ENCODE measurements at regions not wholly inside any gene's neighbourhood (a gene's known extent, or its start where the extent isn't known, plus 50 kb on each side); places are given as distances from the start of the nearest gene placed in this dataset.

DNA sequence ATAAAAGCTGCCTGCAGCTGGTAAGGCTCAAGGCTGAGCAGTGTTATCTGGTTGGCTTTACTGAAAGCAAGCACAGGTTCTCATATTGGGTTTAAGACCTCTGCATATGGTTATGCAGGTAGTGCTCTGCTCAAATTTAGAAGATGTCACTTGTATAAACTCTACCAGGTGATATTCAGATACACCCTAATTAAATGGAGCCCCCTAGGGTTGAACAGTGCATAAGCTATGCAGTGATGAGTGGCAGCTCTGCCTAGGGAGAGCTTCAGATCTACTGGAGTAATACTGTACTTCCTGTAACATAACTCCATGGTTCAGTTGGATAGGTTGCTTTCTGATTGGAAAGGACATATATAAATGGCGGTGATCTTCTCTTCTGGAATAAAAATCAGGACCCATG is 222.7 kb downstream of the CYRIA start:
- WGBS (ENCODE audit: extremely low coverage, insufficient read length, low lambda C conversion rate), result no CpG with 5 or more reads among the region's 1 CpG

More for the DNA sequence above, 222.7 kb downstream of the CYRIA start:
- DNase-seq, result no peak
- H3T11ph ChIP-seq (ENCODE audit: low read length), result no peak overlapping the region
- H3K14ac ChIP-seq (ENCODE audit: insufficient read depth, low read length), result no peak overlapping the region
- no peak overlapping the region for H3K18ac ChIP-seq (ENCODE audit: insufficient read length, low read depth, low read length)
- Mint-ChIP-seq H3K9me3 (no peaks in the 10 kb centered on the region), H3K4me3 (no peak overlapping the region), H3K4me1 (no peaks in the 10 kb centered on the region), H3K27me3 (ENCODE audit: low read depth) (no peaks in the 10 kb centered on the region), H3K36me3 (ENCODE audit: insufficient read depth in 1 of 3, low read depth in 3 of 3) (no peaks in the 10 kb centered on the region), H3K27ac (no peak overlapping the region)
- no peak overlapping the region for H2BK12ac ChIP-seq (ENCODE audit: insufficient read length, low read depth, low read length)
- no peaks in the 10 kb centered on the region for H3K27me3 ChIP-seq (ENCODE audit: insufficient read depth, low read length)
- no peak overlapping the region for H2BK5ac ChIP-seq (ENCODE audit: insufficient read length, low read length)
- H3K79me2 ChIP-seq (ENCODE audit: insufficient read depth, low read length), result no peaks in the 10 kb centered on the region
- no peak overlapping the region for H3K27ac ChIP-seq (ENCODE audit: insufficient read length, low read depth, low read length)
- H3K23ac ChIP-seq (ENCODE audit: insufficient read length, low read depth, low read length), result no peak overlapping the region
- TF ChIP-seq, protein P1, sequence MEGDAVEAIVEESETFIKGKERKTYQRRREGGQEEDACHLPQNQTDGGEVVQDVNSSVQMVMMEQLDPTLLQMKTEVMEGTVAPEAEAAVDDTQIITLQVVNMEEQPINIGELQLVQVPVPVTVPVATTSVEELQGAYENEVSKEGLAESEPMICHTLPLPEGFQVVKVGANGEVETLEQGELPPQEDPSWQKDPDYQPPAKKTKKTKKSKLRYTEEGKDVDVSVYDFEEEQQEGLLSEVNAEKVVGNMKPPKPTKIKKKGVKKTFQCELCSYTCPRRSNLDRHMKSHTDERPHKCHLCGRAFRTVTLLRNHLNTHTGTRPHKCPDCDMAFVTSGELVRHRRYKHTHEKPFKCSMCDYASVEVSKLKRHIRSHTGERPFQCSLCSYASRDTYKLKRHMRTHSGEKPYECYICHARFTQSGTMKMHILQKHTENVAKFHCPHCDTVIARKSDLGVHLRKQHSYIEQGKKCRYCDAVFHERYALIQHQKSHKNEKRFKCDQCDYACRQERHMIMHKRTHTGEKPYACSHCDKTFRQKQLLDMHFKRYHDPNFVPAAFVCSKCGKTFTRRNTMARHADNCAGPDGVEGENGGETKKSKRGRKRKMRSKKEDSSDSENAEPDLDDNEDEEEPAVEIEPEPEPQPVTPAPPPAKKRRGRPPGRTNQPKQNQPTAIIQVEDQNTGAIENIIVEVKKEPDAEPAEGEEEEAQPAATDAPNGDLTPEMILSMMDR (conservative IDR thresholded peaks at IDR 0.05), result no peak
- no peak overlapping the region for H2BK120ac ChIP-seq (ENCODE audit: low read depth, low read length, poor library complexity, severe bottlenecking)
- H2BK15ac ChIP-seq (ENCODE audit: low read depth, low read length), result no peak overlapping the region
- H3K4me2 ChIP-seq (ENCODE audit: insufficient read depth, insufficient read length, low read length), result no peak overlapping the region
- H3K9me3 ChIP-seq (ENCODE audit: control insufficient read depth, low read depth, low read length), result no peaks in the 10 kb centered on the region
- H2AK5ac ChIP-seq (ENCODE audit: insufficient read length, low read length), result no peak overlapping the region
- H4K8ac ChIP-seq (replicated peaks; ENCODE audit: insufficient read length, low read depth, low read length), result no peak overlapping the region
- H3K4ac ChIP-seq (ENCODE audit: low read depth, low read length), result no peak overlapping the region
- no peaks in the 10 kb centered on the region for H3K4me1 ChIP-seq (ENCODE audit: insufficient read depth, low read length)
- H2BK20ac ChIP-seq (ENCODE audit: low read depth, low read length, poor library complexity, severe bottlenecking), result no peak overlapping the region
- H3K56ac ChIP-seq (ENCODE audit: insufficient read length, low read depth, low read length), result no peak overlapping the region
- no peak overlapping the region for H2AFZ ChIP-seq (ENCODE audit: low read length)
- H3K79me1 ChIP-seq (ENCODE audit: insufficient read depth, low read depth, low read length, poor library complexity, severe bottlenecking), result no peaks in the 10 kb centered on the region
- no peaks in the 10 kb centered on the region for H4K20me1 ChIP-seq (ENCODE audit: control insufficient read depth, insufficient read depth, insufficient read length)
- H4K91ac ChIP-seq (ENCODE audit: insufficient read length, low read depth, low read length), result no peak overlapping the region
- no peaks in the 10 kb centered on the region for H3K23me2 ChIP-seq (ENCODE audit: insufficient read length, low read depth, low read length, poor library complexity, severe bottlenecking)
- H4K5ac ChIP-seq (ENCODE audit: insufficient read length, low read depth, low read length), result no peak overlapping the region
- H3K9ac ChIP-seq (ENCODE audit: extremely low read depth, insufficient read length, low read length), result no peak overlapping the region

Data from H9 (cell line).